HPDE6-E6E7 (cell line): ENCODE measurements at regions not wholly inside any gene's neighbourhood (a gene's known extent, or its start where the extent isn't known, plus 50 kb on each side); places are given as distances from the start of the nearest gene placed in this dataset.

Source experiments
- DNase-seq: peaks from one replicate; pipeline ENCODE4 v3.0.0; 2011; ENCODE audit warnings: missing footprints; ENCODE audit errors: extremely low spot score

GRCh38 chr9:86659413-86660046, 287.8 kb downstream of the GAS1 start:
- no peak for DNase-seq

GRCh38 chr9:86655147-86655546, 292.2 kb downstream of the GAS1 start:
- DNase-seq = no peak

- no peak for DNase-seq
Observed at GRCh38 chr9:86653466-86653865, 293.8 kb downstream of the GAS1 start.

GRCh38 chr9:86652736-86653135, 294.6 kb downstream of the GAS1 start:
- DNase-seq = no peak

GRCh38 chr9:86649913-86650312, 295.7 kb upstream of the TUT7 start:
- no peak for DNase-seq

- DNase-seq = no peak
Observed at GRCh38 chr9:86648828-86649170, 294.6 kb upstream of the TUT7 start.

- no peak for DNase-seq
Observed at GRCh38 chr9:86648156-86648827, 294.1 kb upstream of the TUT7 start.

- no peak for DNase-seq
Observed at GRCh38 chr9:86645303-86645702, 291.1 kb upstream of the TUT7 start.

GRCh38 chr9:86644675-86645034, 290.4 kb upstream of the TUT7 start:
- DNase-seq = no peak

- DNase-seq = no peak
Observed at GRCh38 chr9:86643946-86644674, 289.9 kb upstream of the TUT7 start.

- DNase-seq = no peak
Observed at GRCh38 chr9:86642721-86643120, 288.5 kb upstream of the TUT7 start.

GRCh38 chr9:86641970-86642369, 287.8 kb upstream of the TUT7 start:
- DNase-seq = no peak

GRCh38 chr9:86639899-86640379, 285.7 kb upstream of the TUT7 start:
- DNase-seq = no peak

GRCh38 chr9:86639287-86639686, 285.1 kb upstream of the TUT7 start:
- DNase-seq = no peak

GRCh38 chr9:86638109-86638508, 283.9 kb upstream of the TUT7 start:
- DNase-seq = no peak

- no peak for DNase-seq
Observed at GRCh38 chr9:86637515-86637914, 283.3 kb upstream of the TUT7 start.

GRCh38 chr9:86636519-86636918, 282.3 kb upstream of the TUT7 start:
- no peak for DNase-seq

GRCh38 chr9:86636038-86636437, 281.8 kb upstream of the TUT7 start:
- no peak for DNase-seq

GRCh38 chr9:86634501-86634900, 280.3 kb upstream of the TUT7 start:
- DNase-seq = no peak

GRCh38 chr9:86633945-86634344, 279.7 kb upstream of the TUT7 start:
- DNase-seq = no peak

GRCh38 chr9:86632537-86632936, 278.3 kb upstream of the TUT7 start:
- no peak for DNase-seq

GRCh38 chr9:86629530-86629929, 275.3 kb upstream of the TUT7 start:
- DNase-seq = no peak

- no peak for DNase-seq
Observed at GRCh38 chr9:86626802-86627201, 272.6 kb upstream of the TUT7 start.
